GM19099 (cell line): ENCODE measurements at regions not wholly inside any gene's neighbourhood (a gene's known extent, or its start where the extent isn't known, plus 50 kb on each side); places are given as distances from the start of the nearest gene placed in this dataset.
A peak's percentile ranks its signal among the peaks of the same experiment; 100 is the strongest.

ENCODE experiments used
- POLR2A ChIP-seq: IDR thresholded peaks from 3 replicates; pipeline ENCODE4 v1.6.1; 2011; ENCODE audit warnings: low read depth; ENCODE audit not compliant: insufficient read length; ENCODE audit errors: extremely low read depth

GRCh38 chr1:234958066-234958705 is 170.5 kb downstream of the TOMM20 start:
- TF ChIP-seq POLR2A = no peak

GRCh38 chr1:234957330-234958065 is 171.1 kb downstream of the TOMM20 start:
- TF ChIP-seq POLR2A = no peak

- no peak for TF ChIP-seq POLR2A
These were observed 171.8 kb downstream of the TOMM20 start for GRCh38 chr1:234956821-234957329.

- peak; percentile 35 for TF ChIP-seq POLR2A
These were observed 173.4 kb downstream of the TOMM20 start for GRCh38 chr1:234955107-234955731.

- TF ChIP-seq POLR2A = no peak
These were observed 174.0 kb downstream of the TOMM20 start for GRCh38 chr1:234954613-234955012.

- TF ChIP-seq POLR2A = no peak
These were observed 174.8 kb downstream of the TOMM20 start for GRCh38 chr1:234953655-234954405.

GRCh38 chr1:234950598-234950997 is 178.0 kb downstream of the TOMM20 start:
- TF ChIP-seq POLR2A = no peak

GRCh38 chr1:234944439-234945344 is 183.9 kb downstream of the TOMM20 start:
- TF ChIP-seq POLR2A = no peak

- no peak for TF ChIP-seq POLR2A
These were observed 184.7 kb downstream of the TOMM20 start for GRCh38 chr1:234943836-234944402.

GRCh38 chr1:234942879-234943506 is 185.6 kb downstream of the TOMM20 start:
- TF ChIP-seq POLR2A = no peak

GRCh38 chr1:234942012-234942332 is 186.7 kb downstream of the TOMM20 start:
- no peak for TF ChIP-seq POLR2A

- TF ChIP-seq POLR2A = no peak
These were observed 187.2 kb downstream of the TOMM20 start for GRCh38 chr1:234941321-234942011.

GRCh38 chr1:234940841-234941240 is 187.8 kb downstream of the TOMM20 start:
- no peak for TF ChIP-seq POLR2A

- no peak for TF ChIP-seq POLR2A
These were observed 189.7 kb downstream of the TOMM20 start for GRCh38 chr1:234938924-234939323.

- no peak for TF ChIP-seq POLR2A
These were observed 190.5 kb downstream of the TOMM20 start for GRCh38 chr1:234938135-234938534.
